Stomach smooth muscle (tissue), 2 donors: ENCODE measurements at regions not wholly inside any gene's neighbourhood (a gene's known extent, or its start where the extent isn't known, plus 50 kb on each side); places are given as distances from the start of the nearest gene placed in this dataset.

Source experiments
- H3K27ac ChIP-seq: one replicate; pipeline ENCODE4 v1.7.0; 2013; ENCODE audit warnings: mild to moderate bottlenecking, low read length, inconsistent platforms
- H3K27me3 ChIP-seq, 2 donors: one replicate each; pipeline ENCODE4 v1.7.0; 2013; ENCODE audit warnings: low read length in 2 of 2; ENCODE audit not compliant: insufficient read depth in 2 of 2, control insufficient read depth in 1 of 2
- H3K36me3 ChIP-seq, 2 donors: one replicate each; pipeline ENCODE4 v1.7.0; 2013; ENCODE audit warnings: low read length in 2 of 2; ENCODE audit not compliant: control insufficient read depth in 2 of 2, insufficient read depth in 2 of 2
- H3K4me1 ChIP-seq: one replicate; pipeline ENCODE4 v1.7.0; 2013; ENCODE audit warnings: low read length; ENCODE audit not compliant: control insufficient read depth, insufficient read depth
- H3K4me3 ChIP-seq, 2 donors: one replicate each; pipeline ENCODE4 v1.7.0; 2013; ENCODE audit warnings: low read length in 2 of 2
- H3K9ac ChIP-seq, 2 donors: one replicate each; pipeline ENCODE4 v1.7.0; 2013; ENCODE audit warnings: low read length in 2 of 2, mild to moderate bottlenecking in 1 of 2
- H3K9me3 ChIP-seq, 2 donors: one replicate each; pipeline ENCODE4 v1.7.0; 2013; ENCODE audit warnings: low read length in 2 of 2; ENCODE audit not compliant: control insufficient read depth in 2 of 2
- donor health status: healthy.
- donor health status: Pancreatic carcinoma.

DNA sequence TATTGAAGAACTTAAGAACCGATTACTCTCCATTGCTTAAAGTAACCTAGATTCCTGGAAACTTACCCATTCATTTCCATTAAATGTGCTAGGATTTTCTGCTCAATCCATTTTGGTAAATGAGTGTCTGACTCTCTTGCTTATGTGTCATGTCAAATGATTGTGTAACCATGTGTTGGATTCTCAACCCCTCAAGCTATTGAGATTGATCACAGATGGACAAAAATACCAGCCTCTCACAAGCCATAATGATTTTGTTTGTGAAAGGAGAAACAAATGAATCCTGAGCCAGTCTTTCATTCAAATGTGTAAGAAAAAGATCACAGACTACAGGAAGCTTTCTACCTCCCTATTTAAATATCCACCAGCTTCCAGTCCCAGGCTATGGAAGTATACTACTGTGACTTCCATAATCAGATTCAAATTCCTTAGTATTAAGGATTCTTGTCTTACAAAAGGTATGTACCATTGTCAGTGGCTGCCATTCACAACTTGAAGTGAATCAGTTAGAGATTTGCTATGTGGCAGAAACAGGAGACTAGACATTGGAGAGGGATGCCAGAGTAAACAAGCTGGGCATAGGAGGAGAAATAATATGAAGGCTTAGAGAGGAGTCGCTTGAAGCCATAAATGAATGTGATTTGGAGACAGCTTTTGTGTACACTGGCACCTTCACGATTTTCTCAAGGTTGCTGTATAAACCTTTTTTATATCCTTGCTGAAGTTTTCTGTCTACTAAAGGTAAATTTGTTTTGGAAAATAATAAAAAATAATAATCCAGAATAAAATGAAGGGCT, 498.5 kb upstream of the SETBP1 start:
- H3K4me1 ChIP-seq = no peaks in the 10 kb centered on the region
- H3K4me3 ChIP-seq = no peak overlapping the region
- no peak overlapping the region for H3K9ac ChIP-seq
- no peaks in the 10 kb centered on the region for H3K27me3 ChIP-seq
- H3K36me3 ChIP-seq = no peaks in the 10 kb centered on the region
- H3K9me3 ChIP-seq = no peaks in the 10 kb centered on the region
- no peak overlapping the region for H3K27ac ChIP-seq

DNA sequence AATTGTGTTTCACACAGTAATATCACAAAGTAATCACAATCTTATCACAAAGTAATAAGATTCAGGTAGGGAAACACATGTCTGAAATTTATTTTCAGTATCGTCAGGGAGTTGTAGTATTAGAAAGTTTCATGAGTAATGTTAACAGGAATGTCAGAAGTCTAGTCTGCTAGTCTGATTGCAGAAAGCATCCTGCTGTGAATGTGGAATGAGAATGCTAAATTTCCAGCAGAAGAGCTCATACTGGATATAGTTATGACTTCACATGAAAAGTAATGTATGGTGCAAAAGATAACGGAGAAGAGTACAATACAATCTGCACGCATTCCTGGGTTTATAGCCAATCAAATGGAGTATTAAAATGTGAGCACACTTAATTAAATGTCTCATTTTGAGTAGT, 494.7 kb upstream of the SETBP1 start:
- H3K9ac ChIP-seq = no peak overlapping the region
- no peaks in the 10 kb centered on the region for H3K27me3 ChIP-seq
- no peak overlapping the region for H3K27ac ChIP-seq
- H3K4me3 ChIP-seq = no peak overlapping the region
- no peaks in the 10 kb centered on the region for H3K9me3 ChIP-seq
- no peaks in the 10 kb centered on the region for H3K4me1 ChIP-seq
- H3K36me3 ChIP-seq = no peaks in the 10 kb centered on the region

DNA sequence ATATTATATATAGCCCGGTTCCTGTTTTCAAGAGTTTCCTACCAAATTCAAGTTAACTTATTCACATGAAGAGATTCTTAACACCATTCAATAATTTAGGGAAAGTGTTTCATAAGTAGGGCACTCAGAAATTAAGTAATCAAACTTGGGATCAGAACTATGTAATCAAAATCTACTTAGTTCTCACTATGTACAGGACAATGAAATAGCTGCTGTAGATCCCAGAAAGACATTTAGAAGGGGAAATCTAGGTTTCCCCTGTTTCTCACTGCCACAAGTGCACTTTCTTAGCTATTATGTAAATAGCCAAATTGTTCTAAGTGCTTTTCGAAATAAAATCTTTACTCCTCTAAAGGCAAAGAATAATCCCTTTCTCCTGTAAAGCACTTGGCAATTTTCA, 493.6 kb upstream of the SETBP1 start:
- no peak overlapping the region for H3K27ac ChIP-seq

DNA sequence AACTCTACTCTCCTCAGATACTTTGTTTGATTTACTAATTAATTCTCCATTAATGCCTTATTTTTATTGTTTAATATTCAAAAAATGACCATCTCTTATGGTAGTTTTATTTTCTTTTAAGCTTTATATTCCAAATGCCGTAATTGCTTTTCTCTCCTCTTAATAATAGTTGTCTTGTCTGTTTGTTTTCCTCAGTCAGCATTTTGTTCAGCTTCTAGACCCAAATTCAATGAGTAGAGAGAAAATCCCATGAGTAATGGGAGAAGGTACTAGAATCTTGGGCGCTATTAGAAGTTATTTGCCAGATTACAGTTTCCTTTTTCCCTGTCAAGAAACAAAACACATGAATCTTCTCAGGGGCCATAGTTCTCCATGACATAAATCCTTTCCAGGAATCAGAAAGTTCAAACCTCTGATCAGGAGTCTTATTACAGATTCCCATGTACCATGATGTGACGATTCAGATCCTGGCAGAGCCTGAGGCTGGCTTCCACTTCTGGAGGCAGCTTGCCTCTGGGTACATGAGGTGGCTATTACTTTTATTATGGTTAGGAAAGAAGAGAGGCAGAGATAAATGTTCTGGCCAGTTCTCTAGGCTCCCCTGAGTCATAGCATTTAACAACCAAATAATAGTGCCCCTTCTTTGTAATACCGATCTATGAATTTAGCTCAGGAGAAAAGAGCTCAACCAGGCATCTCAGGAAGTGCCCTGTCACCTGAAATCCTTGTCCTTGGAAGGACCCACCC, 485.1 kb upstream of the SETBP1 start:
- H3K27ac ChIP-seq = no peak overlapping the region
- no peaks in the 10 kb centered on the region for H3K4me1 ChIP-seq
- H3K9ac ChIP-seq = no peak overlapping the region
- H3K4me3 ChIP-seq = no peak overlapping the region
- H3K27me3 ChIP-seq = no peaks in the 10 kb centered on the region
- no peaks in the 10 kb centered on the region for H3K9me3 ChIP-seq
- H3K36me3 ChIP-seq = no peaks in the 10 kb centered on the region

More for the DNA sequence above, 493.6 kb upstream of the SETBP1 start:
- Histone ChIP-seq H3K4me1 (no peaks in the 10 kb centered on the region), H3K4me3 (no peak overlapping the region), H3K27me3 (no peaks in the 10 kb centered on the region), H3K9ac (no peak overlapping the region), H3K36me3 (no peaks in the 10 kb centered on the region), H3K9me3 (no peaks in the 10 kb centered on the region)

DNA sequence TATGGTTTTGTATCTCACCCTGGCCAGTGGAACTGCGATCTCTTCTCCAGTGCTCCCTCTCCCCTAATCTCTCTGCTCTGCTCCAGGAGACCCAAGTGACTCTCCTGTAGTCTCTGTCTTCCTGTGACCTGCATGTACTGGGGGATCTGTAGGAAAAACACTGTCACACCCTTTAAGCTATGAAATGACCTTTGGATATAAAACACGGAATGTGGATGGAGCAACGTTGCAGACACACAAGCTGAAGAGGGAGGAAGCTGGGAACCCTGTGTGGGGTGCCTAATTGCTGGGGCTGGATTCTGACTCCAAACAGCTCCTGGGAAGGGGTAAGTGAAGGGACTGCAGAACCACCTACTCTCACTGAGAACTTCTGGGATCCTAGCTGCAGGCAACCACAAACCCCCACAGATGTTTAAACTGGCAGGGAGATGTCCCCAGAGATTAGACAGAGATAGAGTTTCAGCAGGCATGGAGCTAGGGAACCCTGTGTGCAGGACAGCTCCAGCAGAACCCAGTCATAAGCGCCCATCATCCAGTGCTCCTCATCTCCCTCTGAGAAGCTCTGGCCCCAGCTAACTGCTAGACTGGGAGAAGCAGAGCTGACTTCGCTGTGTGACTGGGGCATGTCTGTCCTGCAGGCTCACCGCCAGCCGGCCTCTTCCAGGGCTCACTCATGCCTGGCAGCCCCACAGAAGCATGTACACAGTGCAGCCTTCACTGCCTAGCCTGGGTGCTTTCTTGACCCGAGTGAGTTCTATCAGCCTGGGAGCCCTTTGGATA, 482.7 kb upstream of the SETBP1 start:
- no peaks in the 10 kb centered on the region for H3K27me3 ChIP-seq
- H3K36me3 ChIP-seq = no peaks in the 10 kb centered on the region
- no peaks in the 10 kb centered on the region for H3K4me1 ChIP-seq
- no peak overlapping the region for H3K4me3 ChIP-seq
- H3K9me3 ChIP-seq = no peaks in the 10 kb centered on the region
- H3K27ac ChIP-seq = no peak overlapping the region
- H3K9ac ChIP-seq = no peak overlapping the region

DNA sequence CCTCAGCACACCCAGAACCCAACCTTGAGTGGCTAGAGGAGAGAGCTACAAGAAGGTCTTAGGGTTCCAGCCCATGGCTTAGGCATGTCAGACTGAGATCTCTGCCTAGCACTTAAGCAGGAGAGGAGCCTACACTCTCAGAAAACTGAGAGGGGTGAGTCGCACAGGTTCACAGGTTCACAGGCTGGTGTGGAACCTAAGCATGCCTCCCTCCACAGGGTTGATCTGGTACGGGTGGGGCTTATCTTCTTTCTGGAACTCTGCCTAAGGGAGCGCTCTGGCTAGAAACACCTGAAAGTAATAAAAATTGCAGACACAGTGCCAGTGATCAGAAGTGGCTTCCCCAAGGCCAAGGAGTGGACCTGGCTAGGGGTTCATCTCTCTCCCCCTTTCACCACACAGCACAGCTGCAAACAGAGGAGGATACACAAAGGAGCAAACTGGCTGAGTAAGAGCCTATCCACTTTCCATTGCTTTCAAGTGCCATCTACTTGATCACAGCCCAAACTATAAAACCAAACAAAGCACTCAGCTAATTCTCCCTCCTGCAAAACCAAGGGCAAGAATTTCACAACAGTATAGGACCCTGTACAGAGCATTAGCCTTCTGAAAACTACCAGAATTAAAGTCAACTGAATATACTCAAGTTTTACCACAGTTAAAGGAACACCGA, 481.9 kb upstream of the SETBP1 start:
- Histone ChIP-seq H3K4me3 (no peak overlapping the region), H3K27ac (no peak overlapping the region), H3K36me3 (no peaks in the 10 kb centered on the region), H3K9me3 (no peaks in the 10 kb centered on the region), H3K9ac (no peak overlapping the region), H3K27me3 (no peaks in the 10 kb centered on the region), H3K4me1 (no peaks in the 10 kb centered on the region)

DNA sequence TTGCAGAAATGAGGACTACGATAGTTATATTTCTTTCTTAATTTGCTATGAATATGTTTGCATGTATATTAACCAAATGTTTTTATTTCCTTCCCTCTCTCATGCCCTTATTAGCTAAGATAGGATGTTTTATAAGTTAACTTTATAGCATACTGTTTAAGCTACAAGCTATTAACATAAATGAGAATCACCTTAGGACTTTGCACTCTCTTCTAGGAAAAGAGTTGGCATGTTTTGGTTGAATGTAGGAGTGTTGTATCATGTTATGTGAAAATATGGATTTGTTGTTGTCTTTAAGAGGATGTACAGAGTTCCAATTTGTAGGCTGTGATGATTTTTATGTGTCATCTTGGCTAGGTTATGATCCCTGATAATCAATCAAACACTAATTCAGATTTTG, 467.4 kb upstream of the SETBP1 start:
- Histone ChIP-seq H3K36me3 (no peaks in the 10 kb centered on the region), H3K4me3 (no peak overlapping the region)

DNA sequence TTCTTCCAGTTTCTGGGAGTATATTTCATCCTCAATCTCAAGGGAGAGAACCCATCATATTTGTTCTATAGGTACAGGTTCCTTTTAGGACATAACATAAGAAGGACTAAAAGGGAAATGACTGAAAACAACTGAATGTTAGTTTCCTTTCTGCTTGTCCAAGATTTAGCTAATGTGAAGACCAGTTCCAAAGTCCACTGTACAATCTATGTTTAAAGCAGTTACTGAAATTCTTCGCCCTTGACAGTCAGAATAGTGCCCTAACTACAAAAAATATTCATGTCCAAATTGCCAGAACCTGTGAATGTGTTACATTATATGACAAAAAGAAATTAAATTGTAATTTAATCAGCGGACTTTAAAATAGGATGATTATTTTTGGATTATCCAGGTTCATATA, 466.3 kb upstream of the SETBP1 start:
- H3K9ac ChIP-seq = no peak overlapping the region
- no peak overlapping the region for H3K4me3 ChIP-seq
- no peaks in the 10 kb centered on the region for H3K27me3 ChIP-seq
- no peaks in the 10 kb centered on the region for H3K4me1 ChIP-seq
- H3K27ac ChIP-seq = no peak overlapping the region
- no peaks in the 10 kb centered on the region for H3K36me3 ChIP-seq
- no peaks in the 10 kb centered on the region for H3K9me3 ChIP-seq

More for the DNA sequence above, 467.4 kb upstream of the SETBP1 start:
- H3K9ac ChIP-seq = no peak overlapping the region
- H3K9me3 ChIP-seq = no peaks in the 10 kb centered on the region
- H3K27me3 ChIP-seq = no peaks in the 10 kb centered on the region
- H3K4me1 ChIP-seq = no peaks in the 10 kb centered on the region
- H3K27ac ChIP-seq = no peak overlapping the region

DNA sequence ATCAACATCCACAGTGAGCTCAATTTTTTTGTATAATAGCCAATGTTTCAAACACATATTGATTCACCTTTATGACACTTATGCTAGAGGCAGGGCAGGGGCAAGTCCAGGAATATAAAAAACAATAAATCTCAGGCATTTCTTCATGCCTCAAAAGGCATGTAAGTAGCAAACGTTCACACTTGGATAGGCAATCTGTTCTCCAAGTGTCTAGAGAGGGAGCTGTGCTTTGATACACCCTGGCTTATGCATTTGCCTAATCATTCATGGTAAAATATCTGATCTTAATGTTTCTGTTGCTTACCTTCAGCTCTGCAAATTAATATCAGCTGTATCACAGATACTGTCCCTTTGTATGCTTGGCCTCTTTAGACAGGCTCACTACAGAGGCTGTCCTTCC, 464.5 kb upstream of the SETBP1 start:
- Histone ChIP-seq H3K9ac (no peak overlapping the region), H3K9me3 (no peaks in the 10 kb centered on the region), H3K4me1 (no peaks in the 10 kb centered on the region), H3K36me3 (no peaks in the 10 kb centered on the region), H3K27ac (no peak overlapping the region), H3K27me3 (no peaks in the 10 kb centered on the region), H3K4me3 (no peak overlapping the region)

DNA sequence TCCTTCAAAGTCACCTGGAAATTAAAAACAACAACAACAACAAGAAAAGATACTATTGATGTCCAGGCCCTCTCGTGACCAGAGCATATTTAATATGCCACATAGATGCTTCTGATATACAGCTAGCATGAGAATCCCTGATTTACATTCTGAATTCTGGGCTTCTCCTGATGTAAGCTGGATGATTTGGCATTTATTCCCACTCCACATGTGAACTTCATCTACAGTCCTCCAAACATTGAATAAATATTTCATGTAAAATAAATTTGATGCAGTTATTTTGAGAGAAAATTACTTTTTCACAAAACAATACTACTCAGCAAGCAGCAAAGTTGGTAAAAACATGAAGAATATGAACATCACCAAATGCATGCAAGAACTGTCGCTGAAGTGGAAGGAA, 453.2 kb upstream of the SETBP1 start:
- Histone ChIP-seq H3K9ac (no peak overlapping the region), H3K27me3 (no peaks in the 10 kb centered on the region)

More for the DNA sequence above, 453.2 kb upstream of the SETBP1 start:
- peaks cover 11% of the 10 kb centered on the region for H3K4me1 ChIP-seq
- no peaks in the 10 kb centered on the region for H3K9me3 ChIP-seq
- no peak overlapping the region for H3K27ac ChIP-seq
- no peaks in the 10 kb centered on the region for H3K36me3 ChIP-seq
- no peak overlapping the region for H3K4me3 ChIP-seq
